ENCODE measurements at regions not wholly inside any gene's neighbourhood (a gene's known extent, or its start where the extent isn't known, plus 50 kb on each side); places are given as distances from the start of the nearest gene placed in this dataset.
A peak's percentile ranks its signal among the peaks of the same experiment; 100 is the strongest.
"Not testable (repeated sequence)": the region's sequence is repeated elsewhere in the genome, so short reads cannot be mapped to it uniquely, and the experiment has no call there.

- no peak for DNase-seq
Observed at GRCh38 chr2:136319651-136320050, 201.7 kb upstream of the CXCR4 start.

DNA sequence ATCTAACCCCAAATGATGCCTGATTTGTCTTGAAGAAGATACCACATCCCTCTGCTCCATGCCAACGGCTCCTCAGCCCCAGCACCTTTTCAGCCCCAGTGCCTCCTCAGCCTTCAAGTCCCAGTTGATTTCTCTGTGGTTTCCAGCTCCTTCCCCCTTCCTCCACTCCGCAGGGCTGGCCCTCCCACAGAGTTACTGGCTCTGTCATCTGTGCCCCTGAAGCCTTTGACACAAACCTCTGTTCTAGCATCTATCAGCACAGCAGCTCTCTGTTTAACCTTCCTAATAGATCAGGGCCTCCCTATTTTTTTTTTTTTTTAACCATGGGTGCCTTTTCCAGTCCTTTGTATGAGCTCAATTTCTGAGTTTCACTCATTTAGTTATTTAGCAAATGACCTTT, 201.3 kb upstream of the CXCR4 start:
- DNase-seq, result peak in 1 of 2 donors; percentile 16

DNA sequence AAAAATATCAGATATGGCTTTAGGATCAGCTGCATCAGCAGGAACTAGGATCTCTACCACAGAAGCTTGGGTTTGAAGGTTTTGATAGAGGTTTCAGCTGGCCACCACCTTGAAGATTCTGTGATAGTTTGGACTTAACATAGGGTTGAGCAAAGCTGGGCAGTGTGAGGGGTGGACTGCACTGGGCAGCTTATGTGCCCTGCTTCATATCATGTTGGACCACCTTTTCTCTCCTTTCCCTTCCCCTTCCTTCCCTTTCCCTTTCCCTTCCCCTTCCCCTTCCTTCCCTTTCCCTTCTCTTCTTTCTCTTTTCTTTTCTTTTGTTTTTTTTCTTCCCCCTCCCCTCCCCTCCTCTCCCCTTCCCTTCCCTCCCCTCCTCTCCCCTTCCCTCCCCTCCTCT, 196.3 kb upstream of the CXCR4 start:
- no peak for DNase-seq

DNA sequence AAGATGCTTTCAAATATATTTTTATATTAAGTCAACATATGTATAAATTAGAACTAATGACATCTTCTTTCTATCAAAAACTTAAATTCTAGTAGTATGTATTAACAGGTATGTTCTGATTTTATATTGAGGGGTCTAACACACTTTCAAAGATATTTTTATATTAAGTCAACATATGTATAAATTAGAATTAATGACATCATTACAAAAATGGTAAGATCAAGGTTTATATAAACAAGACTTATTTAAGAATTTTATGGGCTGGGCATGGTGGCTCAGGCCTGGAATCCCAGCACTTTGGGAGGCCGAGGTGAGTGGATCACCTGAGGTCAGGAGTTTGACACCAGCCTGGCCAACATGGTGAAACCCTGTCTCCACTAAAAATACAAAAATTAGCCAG, 194.6 kb upstream of the CXCR4 start:
- DNase-seq, result not testable (repeated sequence)

GRCh38 chr2:136310797-136311603, 193.1 kb upstream of the CXCR4 start:
- DNase-seq, result no peak

DNA sequence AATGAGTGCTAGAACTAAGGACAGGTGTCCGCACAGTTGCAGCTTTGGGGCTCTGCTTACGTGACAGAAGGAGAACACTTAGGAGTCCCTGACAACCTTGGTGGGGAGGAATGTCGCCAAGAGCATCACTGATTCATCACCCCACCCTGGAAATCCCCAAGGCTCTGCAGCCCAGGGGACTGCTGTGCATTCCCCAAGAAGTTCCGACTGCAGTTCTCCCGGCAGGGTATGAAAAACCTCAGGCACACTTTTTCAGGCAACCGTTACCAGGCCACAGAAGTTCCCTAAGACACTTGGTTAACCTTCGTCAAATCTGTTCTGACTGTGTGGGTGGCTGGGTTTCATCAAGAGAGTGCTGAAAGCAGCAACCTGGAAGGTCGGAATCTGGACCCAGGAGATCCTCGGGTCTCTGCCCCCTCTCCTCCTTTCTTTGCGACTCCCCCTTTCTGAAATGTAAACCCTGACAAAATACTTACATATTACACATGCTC, 192.1 kb upstream of the CXCR4 start:
- DNase-seq, result no peak

DNA sequence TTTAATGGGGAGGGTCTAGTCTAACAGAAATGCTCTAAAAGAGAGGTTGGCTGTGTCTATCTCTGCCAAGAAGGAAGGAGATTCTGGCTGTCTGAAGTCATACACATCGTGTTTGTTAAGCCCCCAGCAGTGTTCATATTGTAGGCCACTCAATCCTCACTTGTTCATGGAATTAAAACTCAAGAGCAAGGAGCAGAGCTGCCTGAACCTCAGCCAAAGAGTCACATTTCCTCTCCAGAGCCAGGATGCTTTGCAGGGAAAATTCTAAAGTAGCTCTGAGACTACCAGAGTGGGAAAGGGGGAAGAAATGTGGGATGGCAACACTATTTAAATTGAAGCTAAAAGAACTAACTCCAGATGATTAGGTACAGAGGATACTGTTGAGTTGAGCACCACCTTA, 190.7 kb upstream of the CXCR4 start:
- no peak for DNase-seq

GRCh38 chr2:136306836-136307235, 188.9 kb upstream of the CXCR4 start:
- no peak for DNase-seq

- DNase-seq, result no peak
Observed at GRCh38 chr2:136305517-136306192, 187.7 kb upstream of the CXCR4 start.

DNA sequence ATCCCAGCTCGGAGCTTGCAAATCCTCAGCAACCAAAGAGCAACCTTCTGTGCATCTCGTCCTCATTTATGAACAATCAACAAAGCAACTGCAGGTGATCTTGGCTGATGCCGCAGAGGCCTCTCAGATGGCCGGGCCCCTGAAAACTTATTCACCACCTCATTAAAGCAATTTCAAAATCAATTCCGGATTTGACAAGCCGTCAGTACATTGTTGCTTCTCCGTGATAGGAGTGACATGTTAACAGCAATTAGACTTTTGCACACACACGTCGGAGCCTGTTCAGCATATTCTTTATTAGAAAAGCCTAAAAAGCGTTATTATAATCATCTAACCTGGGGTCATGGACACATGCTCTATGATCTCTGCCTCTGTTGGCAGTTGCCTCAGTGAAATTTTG, 183.1 kb upstream of the CXCR4 start:
- no peak for DNase-seq

DNA sequence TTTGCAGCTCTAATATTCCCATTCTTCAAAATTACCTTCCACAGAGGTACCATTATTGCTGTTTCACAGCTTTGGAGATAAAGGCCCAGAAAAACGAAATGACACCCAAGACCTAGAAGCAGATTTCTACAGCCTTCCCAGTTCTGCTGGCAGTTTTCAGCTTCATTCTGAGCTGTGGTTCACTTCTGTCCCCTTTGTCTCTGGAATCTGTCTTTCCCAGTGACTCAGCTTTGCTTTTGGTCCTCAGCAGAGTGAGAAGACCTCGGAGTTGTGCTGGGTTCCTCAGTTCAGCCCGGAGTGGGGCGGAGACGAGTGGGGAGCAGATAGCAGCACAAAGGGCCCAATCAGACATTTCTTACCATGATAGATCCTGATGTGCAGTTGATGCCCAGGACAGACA, 180.7 kb upstream of the CXCR4 start:
- no peak for DNase-seq

- no peak for DNase-seq
Observed at GRCh38 chr2:136297994-136298393, 180.0 kb upstream of the CXCR4 start.

GRCh38 chr2:136297312-136297711, 179.4 kb upstream of the CXCR4 start:
- DNase-seq, result no peak

GRCh38 chr2:136295168-136295567, 177.2 kb upstream of the CXCR4 start:
- DNase-seq, result no peak

- no peak for DNase-seq
Observed at GRCh38 chr2:136291871-136292270, 173.9 kb upstream of the CXCR4 start.

DNA sequence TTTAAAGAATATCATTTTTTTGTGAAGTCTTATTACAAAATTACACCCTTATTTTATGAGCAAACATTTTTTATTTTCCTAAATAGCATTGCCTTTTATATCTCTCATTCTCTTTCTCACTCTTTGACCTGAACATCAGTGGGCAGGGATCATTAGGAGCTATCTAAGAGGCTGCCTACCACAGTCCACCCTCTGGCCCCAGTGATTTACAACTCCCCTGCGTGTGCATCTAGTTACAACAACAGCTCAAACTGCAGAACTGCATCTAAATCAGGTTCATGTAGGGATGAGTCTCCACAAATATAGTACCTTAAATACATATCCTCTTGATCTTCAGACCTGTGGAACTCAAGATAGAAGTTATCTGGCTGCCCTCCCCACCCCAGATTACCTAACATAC, 172.4 kb upstream of the CXCR4 start:
- DNase-seq, result no peak

GRCh38 chr2:136288249-136288648, 170.3 kb upstream of the CXCR4 start:
- DNase-seq, result no peak

GRCh38 chr2:136286423-136286822, 168.5 kb upstream of the CXCR4 start:
- DNase-seq, result no peak

GRCh38 chr2:136284226-136285119, 166.5 kb upstream of the CXCR4 start:
- DNase-seq, result no peak

- DNase-seq, result no peak
Observed at GRCh38 chr2:136282251-136282650, 164.3 kb upstream of the CXCR4 start.

DNA sequence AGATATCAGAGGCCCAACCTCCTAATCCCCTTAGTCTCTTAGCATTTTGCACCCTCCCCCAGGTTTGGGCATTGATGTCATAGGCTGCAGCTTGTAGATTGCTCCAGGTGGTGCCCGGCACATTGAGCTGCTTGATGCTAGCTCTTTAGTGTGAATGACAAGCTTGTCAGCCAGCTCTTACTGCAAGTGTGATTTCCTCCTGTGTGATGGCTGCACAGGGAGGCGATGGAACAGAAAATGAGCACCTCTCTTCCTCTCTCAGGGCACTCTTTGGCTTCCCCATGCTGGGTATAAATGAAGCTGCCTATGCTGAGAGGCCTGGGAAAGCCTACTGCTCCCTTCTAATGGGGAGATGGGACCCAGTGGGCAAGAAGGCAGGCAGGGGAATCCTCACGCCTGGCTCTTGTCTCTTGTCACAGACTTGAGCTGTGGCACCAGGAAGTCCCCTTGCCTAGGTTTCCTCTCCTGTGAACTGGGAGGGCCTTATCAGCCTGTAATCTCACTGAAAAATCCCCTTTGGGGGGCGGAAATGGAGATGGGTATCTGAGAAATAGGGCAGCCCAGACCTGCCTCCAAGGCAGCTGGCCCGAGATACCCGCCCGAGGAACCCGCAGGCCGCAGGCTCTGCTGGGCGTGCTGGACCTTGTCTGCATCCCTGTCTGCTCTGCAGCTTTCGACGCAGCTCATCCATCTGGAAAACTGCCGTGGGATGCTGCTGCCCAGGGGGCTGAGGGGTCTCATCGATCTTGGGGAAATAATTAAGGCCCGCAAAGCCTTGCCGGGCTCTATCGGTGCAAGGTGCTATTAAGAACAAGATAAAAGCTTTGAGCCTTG, 163.5 kb upstream of the CXCR4 start:
- no peak for DNase-seq

DNA sequence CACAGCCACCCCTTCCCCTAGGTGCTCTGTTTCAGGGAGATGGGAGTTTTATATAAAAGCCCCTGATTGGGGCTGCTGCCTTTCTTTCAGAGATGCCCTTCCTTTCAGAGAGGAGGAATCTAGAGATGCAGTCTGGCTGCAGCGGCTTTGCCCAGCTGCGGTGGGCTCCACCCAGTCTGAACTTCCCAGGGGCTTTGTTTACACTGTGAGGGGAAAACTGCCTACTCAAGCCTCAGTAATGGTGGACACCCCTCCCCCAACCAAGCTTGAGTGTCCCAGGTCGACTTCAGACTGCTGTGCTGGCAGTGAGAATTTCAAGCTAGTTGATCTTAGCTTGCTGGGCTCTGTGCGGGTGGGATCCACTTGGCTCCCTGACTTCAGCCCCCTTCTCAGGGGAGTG, 148.4 kb upstream of the CXCR4 start:
- DNase-seq, result not testable (repeated sequence)

Measured in bone marrow (tissue), 2 donors.